GM23248 (cell line): ENCODE measurements at regions not wholly inside any gene's neighbourhood (a gene's known extent, or its start where the extent isn't known, plus 50 kb on each side); places are given as distances from the start of the nearest gene placed in this dataset.

Source experiments
- EZH2 ChIP-seq: fragments of 200-600 bp; sonication (generic); IDR thresholded peaks from 2 replicates; pipeline ENCODE4 v1.6.1; 2018; ENCODE audit warnings: antibody characterized with exemption, mild to moderate bottlenecking; ENCODE audit not compliant: insufficient read depth, poor library complexity, severe bottlenecking
- EZH2phosphoT487 ChIP-seq: fragments of 200-600 bp; sonication (generic); IDR thresholded peaks from 2 replicates; pipeline ENCODE4 v1.6.1; 2018; ENCODE audit warnings: antibody characterized with exemption, moderate library complexity, mild to moderate bottlenecking, low read depth; ENCODE audit not compliant: insufficient read depth

DNA sequence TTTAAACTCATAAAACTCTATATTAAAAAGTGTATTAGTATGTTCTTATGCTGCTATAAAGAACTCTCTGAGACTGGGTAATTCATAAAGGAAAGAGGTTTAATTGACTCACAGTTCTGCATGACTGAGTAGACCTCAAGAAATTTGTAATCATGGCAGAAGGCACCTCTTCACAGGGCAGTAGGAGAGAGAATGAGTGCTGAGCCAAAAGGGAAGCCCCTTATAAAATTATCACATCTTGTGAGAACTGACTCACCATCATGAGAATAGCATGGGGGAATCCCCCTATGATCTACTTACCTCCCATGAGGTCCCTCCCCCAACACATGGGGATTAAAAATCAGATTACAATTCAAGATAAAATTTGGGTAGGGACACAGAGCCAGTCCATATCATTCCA, 463.2 kb downstream of the KLHL13 start:
- TF ChIP-seq EZH2phosphoT487 (no peak), EZH2 (no peak)
